ENCODE measurements at regions not wholly inside any gene's neighbourhood (a gene's known extent, or its start where the extent isn't known, plus 50 kb on each side); places are given as distances from the start of the nearest gene placed in this dataset.
"Not testable (repeated sequence)": the region's sequence is repeated elsewhere in the genome, so short reads cannot be mapped to it uniquely, and the experiment has no call there.

DNA sequence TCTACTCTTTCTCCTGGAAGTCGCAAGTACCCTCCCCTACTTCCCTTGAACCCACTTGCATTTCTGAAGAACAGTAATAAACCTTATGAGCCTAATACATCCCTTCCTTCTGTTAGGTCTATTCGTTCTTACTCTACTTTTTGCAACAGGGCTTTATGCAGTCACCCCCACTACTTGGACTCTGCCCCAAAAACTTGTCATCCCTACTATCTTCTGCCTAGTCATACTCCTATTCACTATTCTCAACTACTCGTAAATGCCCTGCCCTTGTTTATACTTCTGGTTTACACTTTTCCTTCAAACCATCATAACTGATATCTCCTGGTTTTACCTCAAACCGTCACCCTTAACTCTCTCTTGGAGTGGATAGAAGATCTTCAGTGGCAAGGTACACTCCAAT is 55.2 kb upstream of the SLIT2 start:
- no peak for DNase-seq (ENCODE audit: low read depth in 2 of 3, low spot score in 2 of 3)

- no peak for DNase-seq (ENCODE audit: low read depth in 2 of 3, low spot score in 2 of 3)
Measured at GRCh38 chr4:20195071-20195885, 56.4 kb upstream of the SLIT2 start.

DNA sequence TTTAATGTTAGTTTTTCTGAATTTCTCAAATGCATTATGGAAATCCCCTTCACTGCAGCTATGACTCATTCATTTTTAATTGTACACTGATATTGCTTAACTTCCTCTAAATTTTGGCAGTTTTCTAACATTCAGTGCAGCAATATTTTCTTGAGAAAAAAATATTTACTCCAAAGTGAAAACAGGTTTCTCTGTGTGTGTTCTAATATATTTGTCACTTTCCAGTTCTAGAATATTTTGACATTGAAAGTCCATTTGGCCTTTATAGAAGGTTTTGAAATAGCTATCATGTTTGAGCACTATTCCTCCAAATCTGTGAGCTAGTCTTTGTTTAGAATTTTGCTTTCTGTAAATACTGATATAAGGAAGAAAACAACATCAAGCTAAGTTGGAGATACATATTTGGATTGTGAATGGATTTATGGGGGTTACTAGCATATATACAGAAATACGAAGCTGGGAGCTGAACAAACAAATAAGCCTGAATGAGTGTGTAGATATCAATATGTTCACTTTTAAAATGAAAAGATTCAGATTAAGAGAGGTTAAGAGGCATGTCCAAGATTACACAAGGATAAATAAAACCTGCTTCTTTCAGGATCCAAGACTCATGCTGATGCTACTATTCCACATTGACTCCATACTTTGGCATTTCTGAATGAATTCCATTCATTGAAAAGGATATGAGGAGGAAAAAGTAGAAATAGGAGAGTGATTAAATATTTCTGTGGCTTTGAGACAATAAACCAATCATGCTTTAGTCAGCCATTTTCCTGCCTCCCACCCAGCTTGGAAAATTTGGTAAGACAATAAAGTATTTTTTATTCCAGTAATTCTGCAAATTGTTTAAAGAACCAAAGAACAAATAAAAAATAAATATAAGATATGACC is 57.3 kb upstream of the SLIT2 start:
- DNase-seq (ENCODE audit: low read depth in 2 of 3, low spot score in 2 of 3): peak in 2 of 3 donors; percentile 45 to 68

- peak in 1 of 3 donors; percentile 3 for DNase-seq (ENCODE audit: low read depth in 2 of 3, low spot score in 2 of 3)
Measured at GRCh38 chr4:20193141-20193936, 58.4 kb upstream of the SLIT2 start.

- no peak for DNase-seq (ENCODE audit: low read depth in 2 of 3, low spot score in 2 of 3)
Measured at GRCh38 chr4:20192736-20193135, 59.0 kb upstream of the SLIT2 start.

- no peak for DNase-seq (ENCODE audit: low read depth in 2 of 3, low spot score in 2 of 3)
Measured at GRCh38 chr4:20185103-20185502, 66.6 kb upstream of the SLIT2 start.

DNA sequence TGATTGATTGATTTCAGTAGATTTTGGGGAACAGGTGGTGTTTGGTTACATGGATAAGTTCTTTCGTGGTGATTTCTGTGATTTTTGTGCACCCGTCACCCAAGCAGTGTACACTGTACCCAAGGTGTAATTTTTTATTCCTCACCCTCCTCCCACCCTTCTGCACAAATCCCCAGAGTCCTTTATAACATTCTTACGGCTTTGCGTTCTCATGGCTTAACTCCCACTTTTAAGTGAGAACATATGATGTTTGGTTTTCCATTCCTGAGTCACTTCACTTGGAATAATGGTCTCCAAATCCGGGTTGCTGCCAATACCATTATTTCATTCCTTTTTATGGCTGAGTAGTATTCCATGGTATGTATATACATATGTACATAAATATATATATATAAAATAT is 68.6 kb upstream of the SLIT2 start:
- not testable (repeated sequence) for DNase-seq (ENCODE audit: low read depth in 2 of 3, low spot score in 2 of 3)

- no peak for DNase-seq (ENCODE audit: low read depth in 2 of 3, low spot score in 2 of 3)
Measured at GRCh38 chr4:20181926-20182325, 69.8 kb upstream of the SLIT2 start.

DNA sequence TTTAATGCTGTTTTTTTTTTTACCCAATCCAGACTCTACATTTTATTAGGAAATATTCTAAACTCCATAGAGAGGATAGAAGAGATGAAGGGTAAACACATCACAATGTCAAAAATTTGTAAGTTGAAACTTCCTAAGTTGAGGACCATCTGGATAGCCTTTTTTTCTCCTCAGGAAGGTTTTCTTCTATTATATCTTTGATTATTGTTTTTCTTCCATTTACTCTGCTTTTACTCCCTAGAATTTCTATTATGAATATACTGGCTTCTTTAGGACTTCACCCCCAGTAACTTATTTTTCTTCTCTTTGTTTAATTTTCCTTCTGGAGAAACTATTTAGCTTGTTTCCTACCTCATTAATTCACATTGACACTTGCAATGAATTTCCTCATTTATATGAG is 71.2 kb upstream of the SLIT2 start:
- no peak for DNase-seq (ENCODE audit: low read depth in 2 of 3, low spot score in 2 of 3)

DNA sequence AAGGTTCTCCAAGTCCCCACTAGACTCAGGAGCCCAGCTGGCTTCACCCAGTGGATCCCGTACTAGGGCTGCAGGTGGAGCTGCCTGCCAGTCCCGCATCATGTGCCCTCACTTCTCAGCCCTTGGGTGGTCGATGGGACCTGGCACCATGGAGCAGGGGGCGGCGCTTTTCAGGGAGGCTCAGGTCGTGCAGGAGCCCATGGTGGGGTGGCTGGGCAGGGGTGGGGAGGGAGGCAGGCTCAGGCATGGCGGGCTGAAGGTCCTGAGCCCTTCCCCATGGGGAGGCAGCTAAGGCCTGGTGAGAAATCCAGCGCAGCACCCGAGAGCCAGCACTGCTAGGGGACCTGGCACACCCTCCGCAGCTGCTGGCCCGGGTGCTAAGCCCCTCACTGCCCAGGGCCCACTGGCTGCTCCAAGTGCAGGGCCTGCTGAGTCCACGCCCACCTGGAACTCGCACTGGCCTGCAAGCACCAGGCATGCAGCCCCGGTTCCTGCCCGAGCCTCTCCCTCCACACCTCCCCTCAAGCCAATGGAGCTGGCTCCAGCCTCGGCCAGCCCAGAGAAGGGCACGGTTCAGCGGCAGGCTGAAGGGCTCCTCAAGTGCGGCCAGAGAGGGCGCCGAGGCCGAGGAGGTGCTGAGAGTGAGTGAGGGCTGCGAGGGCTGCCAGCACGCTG is 72.7 kb upstream of the SLIT2 start:
- no peak for DNase-seq (ENCODE audit: low read depth in 2 of 3, low spot score in 2 of 3)

DNA sequence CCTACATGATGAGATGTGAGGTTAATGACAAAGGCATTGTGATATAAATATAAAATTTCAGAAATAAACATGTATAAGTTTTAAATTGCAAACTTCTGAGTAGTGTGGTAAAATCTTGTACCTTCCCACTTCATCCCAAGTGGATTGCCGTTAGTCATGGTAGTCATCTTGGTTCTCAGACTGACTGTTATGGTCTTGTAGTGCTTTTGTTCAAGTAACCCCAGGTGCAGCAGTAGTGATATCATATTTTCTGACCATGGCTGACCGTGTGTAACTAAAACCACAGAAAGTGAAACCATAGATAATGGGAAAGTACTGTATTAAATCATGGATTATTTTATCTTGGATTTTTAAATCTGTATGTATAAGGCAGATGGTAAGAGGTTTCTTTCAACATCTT is 74.8 kb upstream of the SLIT2 start:
- DNase-seq (ENCODE audit: low read depth in 2 of 3, low spot score in 2 of 3): no peak

- DNase-seq (ENCODE audit: low read depth in 2 of 3, low spot score in 2 of 3): no peak
Measured at GRCh38 chr4:20172070-20172760, 79.5 kb upstream of the SLIT2 start.

DNA sequence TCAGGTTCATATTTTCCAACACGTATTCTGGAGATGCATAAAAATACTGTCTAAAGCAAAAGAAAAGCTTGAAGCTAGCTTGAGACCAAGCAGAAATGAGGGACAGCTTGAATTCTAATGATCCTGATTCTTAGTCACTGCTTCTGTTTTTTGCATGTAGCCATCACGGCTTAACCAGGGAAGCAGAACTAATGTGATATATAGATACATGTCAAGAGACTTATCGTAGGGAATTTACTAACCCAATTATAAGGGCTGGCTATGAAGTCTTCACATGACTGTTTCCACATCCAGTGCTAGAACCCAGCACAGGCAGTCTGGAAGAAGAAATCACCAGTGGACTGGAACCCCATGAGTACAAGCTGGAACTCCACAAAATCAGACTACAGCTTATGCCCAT is 85.2 kb upstream of the SLIT2 start:
- DNase-seq (ENCODE audit: low read depth in 2 of 3, low spot score in 2 of 3): no peak

DNA sequence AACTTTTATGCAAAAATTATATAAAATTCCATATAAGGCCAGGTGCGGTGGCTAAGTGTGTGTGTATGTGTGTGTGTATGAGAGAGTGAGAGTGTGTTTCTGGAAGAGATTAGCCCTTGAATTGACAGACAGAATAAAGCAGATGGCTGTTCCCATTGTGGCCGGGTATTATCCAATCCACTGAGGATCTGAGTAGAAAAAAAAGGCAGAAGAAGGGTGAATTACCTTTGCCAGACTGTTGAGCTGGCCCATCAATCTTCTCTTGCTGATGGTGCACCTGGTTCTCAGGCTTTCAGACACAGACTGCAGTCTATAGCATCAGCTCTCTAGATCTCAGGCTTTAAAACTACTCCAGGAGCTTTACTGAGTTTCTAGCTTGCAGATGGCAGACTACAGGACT is 92.2 kb upstream of the SLIT2 start:
- DNase-seq (ENCODE audit: low read depth in 2 of 3, low spot score in 2 of 3): no peak

GRCh38 chr4:20158195-20158594 is 93.5 kb upstream of the SLIT2 start:
- no peak for DNase-seq (ENCODE audit: low read depth in 2 of 3, low spot score in 2 of 3)

GRCh38 chr4:20151436-20151835 is 100.3 kb upstream of the SLIT2 start:
- DNase-seq (ENCODE audit: low read depth in 2 of 3, low spot score in 2 of 3): no peak

- DNase-seq (ENCODE audit: low read depth in 2 of 3, low spot score in 2 of 3): not testable (repeated sequence)
Measured at GRCh38 chr4:20149143-20149542, 102.6 kb upstream of the SLIT2 start.

DNA sequence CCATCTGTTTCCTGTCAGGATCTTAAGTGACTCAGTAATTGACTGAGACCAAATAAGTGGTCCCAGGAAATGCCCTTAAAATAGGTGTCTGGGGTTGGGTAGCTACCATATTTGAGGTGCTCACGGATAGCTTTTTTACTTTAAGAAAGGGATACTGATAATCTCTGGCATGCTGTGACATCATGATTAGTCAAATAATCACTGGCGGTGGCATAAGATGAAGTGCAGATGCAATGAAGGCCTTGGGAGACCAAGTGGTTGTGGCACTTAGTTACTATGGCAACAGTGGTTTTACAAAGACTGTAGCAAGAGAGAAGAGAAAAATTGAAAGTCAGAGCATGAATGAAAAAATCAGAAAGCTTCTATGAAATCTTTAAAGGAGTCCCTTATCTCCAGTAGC is 114.5 kb upstream of the SLIT2 start:
- no peak for DNase-seq (ENCODE audit: low read depth in 2 of 3, low spot score in 2 of 3)

- no peak for DNase-seq (ENCODE audit: low read depth in 2 of 3, low spot score in 2 of 3)
Measured at GRCh38 chr4:20127626-20128025, 124.1 kb upstream of the SLIT2 start.

DNA sequence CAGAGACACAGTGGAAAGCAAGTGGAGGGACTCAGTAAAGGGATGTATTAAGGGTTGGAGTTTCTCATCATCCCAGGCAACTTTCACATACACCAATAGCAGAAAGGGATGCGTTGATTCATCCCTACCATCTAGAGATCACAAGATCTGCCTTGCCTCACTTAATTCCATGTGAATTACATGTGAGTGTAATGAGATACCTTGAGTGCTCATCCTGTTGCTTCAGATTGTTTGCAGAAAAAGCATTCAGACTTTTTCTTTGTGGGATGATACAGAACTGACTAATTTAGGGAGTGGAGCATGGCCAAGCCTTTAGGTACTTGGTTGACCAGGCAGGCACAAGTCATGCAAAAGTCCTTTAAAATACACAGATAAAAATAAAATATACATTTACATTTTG is 124.8 kb upstream of the SLIT2 start:
- no peak for DNase-seq (ENCODE audit: low read depth in 2 of 3, low spot score in 2 of 3)
